ENCODE measurements at regions not wholly inside any gene's neighbourhood (a gene's known extent, or its start where the extent isn't known, plus 50 kb on each side); places are given as distances from the start of the nearest gene placed in this dataset.

Small RNAs in the stretch of these regions (small RNA-seq; reads per million reads assigned to genes)
- gene RF00334, result 0 reads per million in 4 donors

Data from spleen (tissue), 4 donors.